ENCODE measurements at regions not wholly inside any gene's neighbourhood (a gene's known extent, or its start where the extent isn't known, plus 50 kb on each side); places are given as distances from the start of the nearest gene placed in this dataset.

- TF ChIP-seq, protein P1, sequence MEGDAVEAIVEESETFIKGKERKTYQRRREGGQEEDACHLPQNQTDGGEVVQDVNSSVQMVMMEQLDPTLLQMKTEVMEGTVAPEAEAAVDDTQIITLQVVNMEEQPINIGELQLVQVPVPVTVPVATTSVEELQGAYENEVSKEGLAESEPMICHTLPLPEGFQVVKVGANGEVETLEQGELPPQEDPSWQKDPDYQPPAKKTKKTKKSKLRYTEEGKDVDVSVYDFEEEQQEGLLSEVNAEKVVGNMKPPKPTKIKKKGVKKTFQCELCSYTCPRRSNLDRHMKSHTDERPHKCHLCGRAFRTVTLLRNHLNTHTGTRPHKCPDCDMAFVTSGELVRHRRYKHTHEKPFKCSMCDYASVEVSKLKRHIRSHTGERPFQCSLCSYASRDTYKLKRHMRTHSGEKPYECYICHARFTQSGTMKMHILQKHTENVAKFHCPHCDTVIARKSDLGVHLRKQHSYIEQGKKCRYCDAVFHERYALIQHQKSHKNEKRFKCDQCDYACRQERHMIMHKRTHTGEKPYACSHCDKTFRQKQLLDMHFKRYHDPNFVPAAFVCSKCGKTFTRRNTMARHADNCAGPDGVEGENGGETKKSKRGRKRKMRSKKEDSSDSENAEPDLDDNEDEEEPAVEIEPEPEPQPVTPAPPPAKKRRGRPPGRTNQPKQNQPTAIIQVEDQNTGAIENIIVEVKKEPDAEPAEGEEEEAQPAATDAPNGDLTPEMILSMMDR (IDR thresholded peaks at IDR 0.05), result no peak
- TF ChIP-seq SIN3A (IDR thresholded peaks at IDR 0.05; ENCODE audit: borderline replicate concordance, insufficient read depth, low read depth, low read length), result no peak
- no peak for TF ChIP-seq TCF7L2 (IDR thresholded peaks at IDR 0.05; ENCODE audit: low read depth, low read length)
These were observed 199.9 kb downstream of the LRIG3 start for GRCh38 chr12:58720421-58720820.

All from Panc1 (cell line).